Kidney (tissue), 13 donors: ENCODE measurements at regions not wholly inside any gene's neighbourhood (a gene's known extent, or its start where the extent isn't known, plus 50 kb on each side); places are given as distances from the start of the nearest gene placed in this dataset.
"Not testable (repeated sequence)": the region's sequence is repeated elsewhere in the genome, so short reads cannot be mapped to it uniquely, and the experiment has no call there.

Experiments
- DNase-seq, 5 donors: peaks; one replicate each; pipeline ENCODE4 v3.0.0-alpha.2; 2013 to 2020
- FAIRE-seq: peaks from 2 replicates; lab custom pipeline; 2012; peaks lifted over from hg19 to GRCh38; lab: Jason Lieb, UNC
- H3K27ac ChIP-seq, 2 donors: one replicate each; pipeline ENCODE4 v1.7.0; 2013; ENCODE audit warnings: low read depth in 2 of 2, low read length in 2 of 2, inconsistent platforms in 1 of 2
- H3K27me3 ChIP-seq: one replicate; pipeline ENCODE4 v1.7.1; 2013; ENCODE audit warnings: low read length, inconsistent platforms; ENCODE audit not compliant: control insufficient read depth, insufficient read depth
- H3K36me3 ChIP-seq, 3 donors: one replicate each; pipeline versions ENCODE4 v1.7.0 to v1.7.1; 2013; ENCODE audit warnings: low read length in 3 of 3, control low read depth in 1 of 3, inconsistent platforms in 1 of 3; ENCODE audit not compliant: insufficient read depth in 3 of 3, control insufficient read depth in 2 of 3
- H3K4me1 ChIP-seq, 3 donors: one replicate each; pipeline versions ENCODE4 v1.7.0 to v1.7.1; 2013; ENCODE audit warnings: low read length in 3 of 3, inconsistent platforms in 1 of 3, low read depth in 1 of 3; ENCODE audit not compliant: control insufficient read depth in 2 of 3, insufficient read depth in 2 of 3
- H3K4me3 ChIP-seq, 3 donors: one replicate each; pipeline versions ENCODE4 v1.7.0 to v1.8.1; 2013; ENCODE audit warnings: low read length in 3 of 3, control low read depth in 1 of 3, inconsistent platforms in 1 of 3
- H3K9ac ChIP-seq, 3 donors: one replicate each; pipeline versions ENCODE4 v1.7.0 to v1.7.1; 2013; ENCODE audit warnings: low read length in 3 of 3, control low read depth in 1 of 3, inconsistent platforms in 1 of 3
- H3K9me3 ChIP-seq, 3 donors: one replicate each; pipeline versions ENCODE4 v1.7.0 to v1.7.1; 2013; ENCODE audit warnings: low read length in 3 of 3, control low read depth in 1 of 3, inconsistent platforms in 1 of 3; ENCODE audit not compliant: control insufficient read depth in 2 of 3, insufficient read depth in 1 of 3
- CTCF ChIP-seq: IDR thresholded peaks from 3 replicates; pipeline ENCODE4 v1.5.1; 2012; ENCODE audit warnings: mild to moderate bottlenecking, moderate library complexity, borderline replicate concordance; ENCODE audit not compliant: insufficient read depth; ENCODE audit errors: extremely low read depth
- intact Hi-C: fragments of 100-400 bp; cut with DNase I; formaldehyde crosslinking; loops from one replicate; pipeline ENCODE4 v1.11.1; 2022
- donor health status: control.
- donor health status: control.
- donor health status: control.
- donor health status: control.
- donor health status: control.
- donor health status: DM: yes; HTN: yes; CAD: no.
- donor health status: Normal renal cell carcinoma (clear cell type).

GRCh38 chrX:47746446-47746845 lies 87.5 kb upstream of the UXT start:
- Histone ChIP-seq H3K9me3 (no peaks in the 10 kb centered on the region), H3K27me3 (no peaks in the 10 kb centered on the region), H3K9ac (no peak overlapping the region), H3K4me1 (no peaks in the 10 kb centered on the region), H3K27ac (no peak overlapping the region), H3K36me3 (no peaks in the 10 kb centered on the region), H3K4me3 (no peak overlapping the region)
- TF ChIP-seq CTCF = no peak
- peak in 2 of 5 donors; percentile 25 to 59 for DNase-seq
- intact Hi-C loops = no loop called here
- FAIRE-seq = no peak

- Histone ChIP-seq H3K27ac (no peak overlapping the region), H3K4me1 (no peaks in the 10 kb centered on the region), H3K9me3 (no peaks in the 10 kb centered on the region), H3K4me3 (no peak overlapping the region), H3K27me3 (no peaks in the 10 kb centered on the region), H3K36me3 (no peaks in the 10 kb centered on the region), H3K9ac (no peak overlapping the region)
- DNase-seq = no peak
- intact Hi-C loops = no loop called here
- no peak for TF ChIP-seq CTCF
- FAIRE-seq = no peak
Measured at GRCh38 chrX:47745416-47745815, 86.4 kb upstream of the UXT start.

GRCh38 chrX:47743504-47743903 lies 84.5 kb upstream of the UXT start:
- no peak for FAIRE-seq
- intact Hi-C loops = no loop called here
- Histone ChIP-seq H3K4me3 (no peak overlapping the region), H3K4me1 (no peaks in the 10 kb centered on the region), H3K27me3 (no peaks in the 10 kb centered on the region), H3K9ac (no peak overlapping the region), H3K27ac (no peak overlapping the region), H3K9me3 (no peaks in the 10 kb centered on the region), H3K36me3 (no peaks in the 10 kb centered on the region)
- no peak for TF ChIP-seq CTCF
- DNase-seq = no peak

- H3K27ac ChIP-seq, DNase-seq, intact Hi-C loops, H3K27me3 ChIP-seq, H3K36me3 ChIP-seq, H3K4me3 ChIP-seq, FAIRE-seq, H3K4me1 ChIP-seq, H3K9me3 ChIP-seq, H3K9ac ChIP-seq: not testable (repeated sequence)
Measured at GRCh38 chrX:47738870-47739269, 79.9 kb upstream of the UXT start.
